Keratinocyte (primary cell): ENCODE measurements at regions not wholly inside any gene's neighbourhood (a gene's known extent, or its start where the extent isn't known, plus 50 kb on each side); places are given as distances from the start of the nearest gene placed in this dataset.
A peak's percentile ranks its signal among the peaks of the same experiment; 100 is the strongest.

Experiments
- DNase-seq: peaks from one replicate; pipeline ENCODE4 v3.0.0-alpha.2; 2011; ENCODE audit warnings: low read depth, missing footprints, low spot score
- FAIRE-seq: peaks from 2 replicates; lab custom pipeline; 2011; peaks lifted over from hg19 to GRCh38; lab: Jason Lieb, UNC
- H2AFZ ChIP-seq: 2 replicates; pipeline ENCODE4 v1.6.0; 2012; ENCODE audit warnings: low read length, control low read depth, inconsistent platforms; ENCODE audit not compliant: control insufficient read depth
- H3K27ac ChIP-seq: 2 replicates; pipeline ENCODE4 v1.5.1; 2011; ENCODE audit warnings: low read length; ENCODE audit not compliant: control insufficient read depth, insufficient read depth
- H3K27me3 ChIP-seq: 3 replicates; pipeline ENCODE4 v1.6.0; 2011; ENCODE audit warnings: low read length; ENCODE audit not compliant: control insufficient read depth, insufficient read depth; ENCODE audit errors: extremely low read depth
- H3K36me3 ChIP-seq, 2 experiments: 2 replicates in 1 of 2; 3 replicates in 1 of 2; pipeline ENCODE4 v1.5.1; 2011; ENCODE audit warnings: low read length in 2 of 2, mild to moderate bottlenecking in 1 of 2; ENCODE audit not compliant: control insufficient read depth in 2 of 2, insufficient read depth in 2 of 2; ENCODE audit errors: extremely low read depth in 1 of 2
- H3K4me1 ChIP-seq: 3 replicates; pipeline ENCODE4 v1.5.1; 2011; ENCODE audit warnings: low read length; ENCODE audit not compliant: control insufficient read depth, insufficient read depth; ENCODE audit errors: extremely low read depth
- H3K4me2 ChIP-seq: 3 replicates; pipeline ENCODE4 v1.6.0; 2011; ENCODE audit warnings: low read depth, low read length; ENCODE audit not compliant: control insufficient read depth, insufficient read depth; ENCODE audit errors: extremely low read depth
- H3K4me3 ChIP-seq, 3 experiments: fragments of 200-600 bp in 1 of 3; sonication (generic) in 1 of 3; 2 replicates in 2 of 3; 3 replicates in 1 of 3; pipeline ENCODE4 v1.5.1; 2011 to 2016; ENCODE audit warnings: low read length in 3 of 3, mild to moderate bottlenecking in 3 of 3, control low read depth in 2 of 3, inconsistent platforms in 1 of 3, low read depth in 1 of 3, mixed read lengths in 1 of 3, mixed run types in 1 of 3, moderate library complexity in 1 of 3; ENCODE audit not compliant: control insufficient read depth in 2 of 3, insufficient read depth in 2 of 3; ENCODE audit errors: extremely low read depth in 1 of 3
- H3K79me2 ChIP-seq: 2 replicates; pipeline ENCODE4 v1.6.0; 2012; ENCODE audit warnings: low read length; ENCODE audit not compliant: control insufficient read depth, insufficient read depth
- H3K9ac ChIP-seq: 3 replicates; pipeline ENCODE4 v1.6.0; 2011; ENCODE audit warnings: low read length; ENCODE audit not compliant: control insufficient read depth, insufficient read depth; ENCODE audit errors: extremely low read depth
- H3K9me1 ChIP-seq: 3 replicates; pipeline ENCODE4 v1.6.0; 2011; ENCODE audit warnings: low read length; ENCODE audit not compliant: control insufficient read depth, insufficient read depth; ENCODE audit errors: extremely low read depth
- H3K9me3 ChIP-seq: 2 replicates; pipeline ENCODE4 v1.5.1; 2012; ENCODE audit warnings: low read depth, low read length; ENCODE audit not compliant: control insufficient read depth
- H4K20me1 ChIP-seq: 3 replicates; pipeline ENCODE4 v1.6.0; 2011; ENCODE audit warnings: low read length; ENCODE audit not compliant: control insufficient read depth, insufficient read depth; ENCODE audit errors: extremely low read depth
- EZH2 ChIP-seq: IDR thresholded peaks from one replicate; pipeline ENCODE4 v1.6.1; 2012; ENCODE audit warnings: inconsistent platforms, mild to moderate bottlenecking, low read length, moderate library complexity
- dilution Hi-C: fragments of 300-500 bp; cut with MboI; formaldehyde crosslinking; loops from one replicate; pipeline ENCODE4 v1.7.0; 2020; ENCODE audit warnings: low sequenced_read_pairs; ENCODE audit not compliant: extremely low pct_ligation_motif_present
- TF ChIP-seq, protein P1 (sequence below), 3 experiments: IDR thresholded peaks in 1 of 3; conservative IDR thresholded peaks in 1 of 3; optimal IDR thresholded peaks in 1 of 3; 2 replicates in 2 of 3; 3 replicates in 1 of 3; pipeline versions ENCODE3 to v1.5.1; 2011; ENCODE audit warnings: low read length in 3 of 3, mild to moderate bottlenecking in 3 of 3, moderate library complexity in 2 of 3, control low read depth in 1 of 3, inconsistent platforms in 1 of 3; ENCODE audit not compliant: insufficient read depth in 2 of 3; ENCODE audit errors: extremely low read depth in 1 of 3

DNA sequence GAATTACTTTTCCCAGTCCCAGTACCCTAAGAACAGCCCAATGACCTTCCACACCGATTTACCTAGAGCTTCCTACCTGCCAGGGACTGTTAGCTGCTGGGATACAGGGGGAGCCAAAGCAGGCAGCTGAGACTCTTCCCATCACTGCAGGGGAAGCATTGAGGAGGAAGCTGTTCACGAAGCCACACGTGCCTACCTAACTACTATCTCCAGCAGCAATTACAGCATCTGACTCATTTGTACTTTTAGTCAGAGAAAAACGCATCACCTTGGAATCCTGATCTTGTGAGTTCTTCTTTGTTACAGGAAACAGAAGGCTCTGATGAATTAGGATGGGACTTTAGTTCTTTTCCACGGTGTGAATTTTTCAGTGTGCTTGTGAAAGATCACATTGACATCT is 113.7 kb upstream of the DHX40 start:
- no peaks in the 10 kb centered on the region for H3K9me1 ChIP-seq
- no peaks in the 10 kb centered on the region for H3K36me3 ChIP-seq
- no peak overlapping the region for H3K4me3 ChIP-seq
- peak overlapping the region; percentile 17 for H3K4me2 ChIP-seq
- peak; percentile 99 for FAIRE-seq
- H3K27me3 ChIP-seq: no peaks in the 10 kb centered on the region
- TF ChIP-seq, protein P1, sequence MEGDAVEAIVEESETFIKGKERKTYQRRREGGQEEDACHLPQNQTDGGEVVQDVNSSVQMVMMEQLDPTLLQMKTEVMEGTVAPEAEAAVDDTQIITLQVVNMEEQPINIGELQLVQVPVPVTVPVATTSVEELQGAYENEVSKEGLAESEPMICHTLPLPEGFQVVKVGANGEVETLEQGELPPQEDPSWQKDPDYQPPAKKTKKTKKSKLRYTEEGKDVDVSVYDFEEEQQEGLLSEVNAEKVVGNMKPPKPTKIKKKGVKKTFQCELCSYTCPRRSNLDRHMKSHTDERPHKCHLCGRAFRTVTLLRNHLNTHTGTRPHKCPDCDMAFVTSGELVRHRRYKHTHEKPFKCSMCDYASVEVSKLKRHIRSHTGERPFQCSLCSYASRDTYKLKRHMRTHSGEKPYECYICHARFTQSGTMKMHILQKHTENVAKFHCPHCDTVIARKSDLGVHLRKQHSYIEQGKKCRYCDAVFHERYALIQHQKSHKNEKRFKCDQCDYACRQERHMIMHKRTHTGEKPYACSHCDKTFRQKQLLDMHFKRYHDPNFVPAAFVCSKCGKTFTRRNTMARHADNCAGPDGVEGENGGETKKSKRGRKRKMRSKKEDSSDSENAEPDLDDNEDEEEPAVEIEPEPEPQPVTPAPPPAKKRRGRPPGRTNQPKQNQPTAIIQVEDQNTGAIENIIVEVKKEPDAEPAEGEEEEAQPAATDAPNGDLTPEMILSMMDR (optimal IDR thresholded peaks at IDR 0.05 in 1 of 3, IDR thresholded peaks at IDR 0.05 in 1 of 3, conservative IDR thresholded peaks at IDR 0.05 in 1 of 3; ENCODE audit: extremely low read depth in 1 of 3, insufficient read depth in 2 of 3, low read length in 3 of 3): peak in 2 of 3 experiments; percentile 28 to 58
- TF ChIP-seq EZH2: no peak
- H3K9ac ChIP-seq: peak overlapping the region; percentile 44
- dilution Hi-C loops: no loop called here
- no peaks in the 10 kb centered on the region for H4K20me1 ChIP-seq
- H2AFZ ChIP-seq: no peak overlapping the region
- peak; percentile 69 for DNase-seq
- H3K79me2 ChIP-seq: no peaks in the 10 kb centered on the region
- H3K9me3 ChIP-seq: peaks cover 2% of the 10 kb centered on the region
- H3K27ac ChIP-seq: peak overlapping the region; percentile 84
- H3K4me1 ChIP-seq: peaks cover 25% of the 10 kb centered on the region

DNA sequence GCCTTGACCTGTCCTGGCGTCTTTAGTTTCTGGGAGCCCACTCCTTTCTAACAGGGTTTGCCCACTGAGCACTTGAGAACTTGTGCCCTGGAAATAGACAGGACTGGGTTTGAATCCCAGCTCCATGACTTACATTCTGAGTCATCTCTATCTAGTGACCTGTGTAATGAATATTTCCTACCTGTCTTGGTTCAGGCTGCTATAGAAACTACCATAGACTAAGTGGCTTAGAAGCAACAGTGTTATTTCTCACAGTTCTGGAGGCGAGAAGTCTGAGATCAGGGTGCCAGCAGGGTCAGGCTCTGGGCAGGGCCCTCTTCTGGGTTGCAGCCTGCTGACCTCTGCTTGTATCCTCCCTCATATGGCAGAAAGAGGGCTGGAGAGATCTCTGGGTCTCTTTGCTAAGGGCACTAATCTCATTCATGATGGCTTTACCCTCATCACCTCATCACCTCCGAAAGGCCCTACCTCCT is 110.7 kb upstream of the DHX40 start:
- Histone ChIP-seq H3K79me2 (no peaks in the 10 kb centered on the region), H3K9me1 (no peaks in the 10 kb centered on the region), H3K27ac (peak overlapping the region; percentile 63), H3K4me3 (no peak overlapping the region), H3K9me3 (peaks cover 2% of the 10 kb centered on the region), H3K9ac (no peak overlapping the region), H3K4me2 (peak overlapping the region; percentile 40), H2AFZ (no peak overlapping the region), H3K4me1 (peaks cover 25% of the 10 kb centered on the region), H4K20me1 (no peaks in the 10 kb centered on the region), H3K27me3 (no peaks in the 10 kb centered on the region), H3K36me3 (no peaks in the 10 kb centered on the region)
- DNase-seq (no peak), FAIRE-seq (no peak)
- no peak for TF ChIP-seq EZH2
- TF ChIP-seq, protein P1 (optimal IDR thresholded peaks at IDR 0.05 in 1 of 3, IDR thresholded peaks at IDR 0.05 in 1 of 3, conservative IDR thresholded peaks at IDR 0.05 in 1 of 3; ENCODE audit: extremely low read depth in 1 of 3, insufficient read depth in 2 of 3, low read length in 3 of 3): no peak
- dilution Hi-C loops: no loop called here
